Large intestine (tissue), 3 donors: ENCODE measurements at regions not wholly inside any gene's neighbourhood (a gene's known extent, or its start where the extent isn't known, plus 50 kb on each side); places are given as distances from the start of the nearest gene placed in this dataset.
"Not testable (repeated sequence)": the region's sequence is repeated elsewhere in the genome, so short reads cannot be mapped to it uniquely, and the experiment has no call there.

Experiments used
- DNase-seq, 2 donors: peaks; one replicate each; pipeline versions ENCODE4 v3.0.0 to v3.0.0-alpha.2; 2013
- H3K27ac ChIP-seq: one replicate; pipeline ENCODE4 v1.5.1; 2013; ENCODE audit warnings: low read length
- H3K27me3 ChIP-seq: 2 replicates; pipeline ENCODE4 v1.6.1; 2013; ENCODE audit warnings: low read length; ENCODE audit not compliant: control insufficient read depth, insufficient read depth
- H3K36me3 ChIP-seq: 2 replicates; pipeline ENCODE4 v1.6.1; 2013; ENCODE audit warnings: low read length; ENCODE audit not compliant: control insufficient read depth, insufficient read depth
- H3K4me1 ChIP-seq: one replicate; pipeline ENCODE4 v1.6.1; 2013; ENCODE audit warnings: low read length; ENCODE audit not compliant: control insufficient read depth, insufficient read depth
- H3K4me3 ChIP-seq: one replicate; pipeline ENCODE4 v1.5.1; 2013; ENCODE audit warnings: low read length
- H3K9me3 ChIP-seq: one replicate; pipeline ENCODE4 v1.6.1; 2013; ENCODE audit warnings: mild to moderate bottlenecking, low read depth, low read length, moderate library complexity; ENCODE audit not compliant: control insufficient read depth
- WGBS: methylation state at CpG from one replicate; pipeline ENCODE4 v1.1.5; 2013; ENCODE audit warnings: low lambda C conversion rate; ENCODE audit not compliant: insufficient coverage; 5-methylcytosine and 5-hydroxymethylcytosine counted together

DNA sequence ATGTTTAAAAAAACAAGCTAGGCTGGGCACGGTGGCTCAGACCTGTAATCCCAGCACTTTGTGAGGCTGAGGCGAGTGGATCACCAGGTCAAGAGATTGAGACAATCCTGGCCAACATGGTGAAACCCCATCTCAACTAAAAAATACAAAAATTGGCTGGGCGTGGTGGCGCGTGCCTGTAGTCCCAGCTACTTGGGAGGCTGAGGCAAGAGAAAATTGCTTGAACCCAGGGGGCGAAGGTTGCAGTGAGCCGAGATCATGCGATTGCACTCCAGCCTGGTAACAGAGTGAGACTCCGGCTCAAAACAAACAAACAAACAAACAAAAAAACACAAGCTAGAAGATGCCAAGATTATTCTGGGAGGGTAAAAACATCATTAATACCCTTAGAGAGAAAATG, 172.3 kb downstream of the AVL9 start:
- H3K9me3 ChIP-seq, H3K27ac ChIP-seq, DNase-seq, H3K36me3 ChIP-seq, H3K27me3 ChIP-seq, H3K4me1 ChIP-seq, H3K4me3 ChIP-seq: not testable (repeated sequence)
- WGBS, result 100% methylated on average over 1 of the region's 9 CpGs

DNA sequence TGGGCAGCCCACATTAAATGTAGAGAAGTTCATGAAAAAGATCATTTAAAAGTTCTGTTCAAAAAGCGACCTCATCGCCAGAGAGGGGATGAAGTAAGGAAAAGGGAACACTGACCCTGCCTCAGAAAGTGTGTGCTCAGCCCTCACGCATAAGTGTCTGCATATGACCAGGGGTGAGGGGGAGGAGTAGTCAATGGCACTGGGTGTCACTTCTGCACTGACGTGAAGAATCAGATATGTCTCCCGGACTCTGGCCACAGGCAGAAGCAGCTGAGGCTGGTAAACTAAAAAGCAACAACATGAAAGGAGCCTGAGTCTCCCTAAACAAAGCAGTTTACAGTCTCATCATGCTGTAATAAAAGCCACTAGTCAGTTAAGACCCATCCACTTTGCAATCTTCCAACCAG, 168.5 kb downstream of the AVL9 start:
- H3K27me3 ChIP-seq, H3K4me1 ChIP-seq, H3K27ac ChIP-seq, H3K36me3 ChIP-seq, H3K9me3 ChIP-seq, H3K4me3 ChIP-seq: not testable (repeated sequence)
- WGBS, result no CpG with 5 or more reads among the region's 5 CpGs
- peak in 1 of 2 donors; percentile 24 for DNase-seq

DNA sequence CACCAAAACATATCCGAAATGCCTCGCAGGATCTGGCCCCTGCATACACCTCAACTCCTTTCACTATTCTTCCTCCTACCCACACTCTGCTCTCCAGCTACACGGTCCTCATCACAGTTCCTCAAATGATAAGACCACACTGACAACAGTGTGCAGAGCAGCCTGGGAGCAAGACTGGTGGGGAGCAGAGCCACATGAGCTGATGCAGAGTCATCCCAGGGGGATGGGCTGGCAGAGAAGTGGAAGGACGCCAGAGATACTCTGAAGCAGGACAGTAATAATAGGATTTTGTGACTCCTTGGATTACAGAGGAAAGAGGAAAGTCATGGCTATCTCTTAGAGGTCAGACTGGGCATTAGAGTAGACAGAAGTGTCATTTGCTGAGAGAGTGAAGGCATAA, 167.2 kb downstream of the AVL9 start:
- DNase-seq, H3K27me3 ChIP-seq, H3K9me3 ChIP-seq, H3K36me3 ChIP-seq, H3K4me1 ChIP-seq, H3K4me3 ChIP-seq, H3K27ac ChIP-seq: not testable (repeated sequence)
- WGBS, result no CpG with 5 or more reads among the region's 4 CpGs

DNA sequence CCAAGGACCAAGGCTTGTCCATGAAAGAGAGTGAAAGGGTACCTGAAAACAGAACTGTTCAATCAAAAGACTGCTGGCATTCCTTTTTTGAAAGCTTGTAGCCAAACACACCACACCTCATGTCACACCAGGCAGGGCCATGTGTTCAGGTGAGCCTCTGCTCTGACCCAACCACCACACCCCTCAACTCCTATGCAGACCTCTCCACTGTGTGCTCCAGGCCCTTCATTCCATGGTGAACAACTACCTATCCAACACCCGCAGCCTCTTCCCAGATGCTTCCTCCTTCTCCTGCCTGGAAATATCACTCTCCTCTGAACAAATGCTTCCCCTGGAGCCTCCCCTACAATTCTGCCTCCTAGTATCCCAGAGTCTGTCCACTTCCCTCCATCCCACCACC, 166.6 kb downstream of the AVL9 start:
- H3K4me3 ChIP-seq, result no peak overlapping the region
- no CpG with 5 or more reads among the region's 1 CpG for WGBS
- no peaks in the 10 kb centered on the region for H3K9me3 ChIP-seq
- no peak for DNase-seq
- no peak overlapping the region for H3K27ac ChIP-seq
- no peaks in the 10 kb centered on the region for H3K27me3 ChIP-seq
- no peaks in the 10 kb centered on the region for H3K4me1 ChIP-seq
- no peaks in the 10 kb centered on the region for H3K36me3 ChIP-seq

DNA sequence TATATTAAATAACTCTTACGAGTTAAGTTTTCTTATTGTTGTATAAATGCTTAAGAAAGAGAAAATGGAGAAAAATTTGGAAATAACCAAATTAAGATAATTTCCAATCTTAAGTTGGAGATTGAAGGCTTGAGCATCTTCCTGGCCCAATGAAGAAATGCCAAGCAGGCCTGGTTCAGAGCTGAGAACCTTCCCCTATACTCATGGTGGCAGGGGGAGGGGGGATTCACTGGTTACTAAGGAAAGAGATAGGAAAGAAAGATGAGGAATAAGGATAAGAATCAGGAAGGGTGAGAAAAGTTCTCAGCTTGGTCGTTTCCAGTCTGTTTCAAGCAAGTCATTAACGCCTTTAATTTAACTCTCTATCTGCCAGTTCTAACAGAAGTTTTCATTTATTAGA, 166.2 kb downstream of the AVL9 start:
- H3K27ac ChIP-seq, result no peak overlapping the region
- no peaks in the 10 kb centered on the region for H3K27me3 ChIP-seq
- no peak for DNase-seq
- H3K4me3 ChIP-seq, result no peak overlapping the region
- WGBS, result no CpG with 5 or more reads among the region's 3 CpGs
- no peaks in the 10 kb centered on the region for H3K9me3 ChIP-seq
- no peaks in the 10 kb centered on the region for H3K36me3 ChIP-seq
- H3K4me1 ChIP-seq, result no peaks in the 10 kb centered on the region

DNA sequence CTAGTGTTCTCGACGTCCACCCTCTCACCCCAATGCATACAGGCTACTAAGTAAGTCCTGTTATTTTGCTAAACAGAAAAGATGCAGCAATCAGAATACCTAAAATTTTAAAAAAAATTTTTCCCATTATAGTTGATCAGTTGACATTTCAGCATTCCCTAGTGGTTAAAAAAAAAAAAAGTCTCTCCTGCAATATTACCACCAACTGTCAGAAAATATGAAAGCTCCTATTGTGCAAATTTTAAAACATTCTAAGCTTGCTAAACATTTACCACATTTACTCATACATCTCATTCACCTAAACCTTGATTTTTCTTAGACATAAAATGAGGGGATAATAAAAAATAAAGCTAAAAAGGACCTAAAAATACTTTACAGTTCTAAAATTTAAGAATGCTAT, 165.6 kb downstream of the AVL9 start:
- Histone ChIP-seq H3K27ac (no peak overlapping the region), H3K27me3 (no peaks in the 10 kb centered on the region), H3K9me3 (no peaks in the 10 kb centered on the region), H3K36me3 (no peaks in the 10 kb centered on the region), H3K4me1 (no peaks in the 10 kb centered on the region), H3K4me3 (no peak overlapping the region)
- no peak for DNase-seq
- WGBS, result no CpG with 5 or more reads among the region's 2 CpGs

DNA sequence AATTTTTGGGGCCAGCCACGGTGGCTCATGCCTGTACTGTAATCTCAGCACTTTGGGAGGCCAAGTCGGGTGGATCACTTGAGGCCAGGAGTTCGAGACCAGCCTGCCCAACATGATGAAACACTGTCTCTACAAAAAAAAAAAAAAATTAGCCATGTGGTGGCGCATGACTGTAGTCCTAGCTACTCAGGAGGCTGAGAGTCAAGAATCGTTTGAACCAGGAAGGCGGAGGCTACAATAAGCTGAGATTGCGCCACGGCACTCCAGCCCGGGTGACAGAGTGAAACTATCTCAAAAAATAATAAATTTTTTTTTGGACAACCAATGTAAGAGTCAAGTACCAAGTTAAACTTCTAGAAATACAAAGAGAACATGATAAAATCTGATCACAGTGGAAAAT, 164.6 kb downstream of the AVL9 start:
- no peaks in the 10 kb centered on the region for H3K36me3 ChIP-seq
- no peaks in the 10 kb centered on the region for H3K4me1 ChIP-seq
- no peak for DNase-seq
- no peaks in the 10 kb centered on the region for H3K9me3 ChIP-seq
- no peaks in the 10 kb centered on the region for H3K27me3 ChIP-seq
- H3K27ac ChIP-seq, result no peak overlapping the region
- no CpG with 5 or more reads among the region's 9 CpGs for WGBS
- H3K4me3 ChIP-seq, result no peak overlapping the region

DNA sequence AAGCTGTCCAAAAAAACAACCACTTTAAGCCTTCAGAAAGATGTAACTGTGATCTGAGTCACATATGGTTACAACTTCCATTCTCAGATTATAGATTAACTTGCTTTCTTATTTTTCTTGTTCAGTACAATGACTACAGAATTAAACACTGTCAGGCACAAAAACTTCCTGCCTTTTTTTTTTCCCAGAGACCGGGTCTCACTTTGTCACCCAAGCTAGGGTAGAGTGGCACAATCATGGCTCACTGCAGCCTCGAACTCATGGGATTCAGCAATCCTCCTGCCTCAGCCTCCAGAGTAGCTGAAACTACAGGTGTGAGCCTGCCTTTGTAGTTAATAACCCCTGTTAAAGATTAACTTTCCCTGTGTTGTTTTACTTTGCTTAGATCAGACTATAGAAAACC, 163.2 kb downstream of the AVL9 start:
- Histone ChIP-seq H3K27ac (no peak overlapping the region), H3K36me3 (no peaks in the 10 kb centered on the region), H3K9me3 (no peaks in the 10 kb centered on the region), H3K27me3 (no peaks in the 10 kb centered on the region), H3K4me3 (no peak overlapping the region), H3K4me1 (no peaks in the 10 kb centered on the region)
- WGBS, result no CpG with 5 or more reads among the region's 2 CpGs
- no peak for DNase-seq

DNA sequence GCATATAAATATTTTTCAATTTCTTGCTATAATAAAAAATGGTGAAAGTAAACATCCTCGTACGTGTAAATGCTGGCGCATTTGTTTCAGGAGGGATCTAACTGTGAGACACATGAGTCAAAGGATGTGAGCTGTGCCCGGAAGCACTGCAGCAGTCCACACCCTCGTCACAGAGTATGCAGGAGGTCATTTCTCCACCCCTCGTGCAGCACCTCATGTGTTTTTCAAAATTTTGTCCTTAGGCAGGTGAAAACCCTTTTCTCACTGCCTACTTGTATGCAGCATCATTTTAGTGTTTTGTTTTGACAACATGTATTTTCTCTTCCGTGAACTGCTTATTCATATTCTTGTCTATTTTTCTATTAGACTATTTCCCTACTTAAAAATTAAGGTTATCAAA, 162.7 kb downstream of the AVL9 start:
- no peak overlapping the region for H3K4me3 ChIP-seq
- no CpG with 5 or more reads among the region's 7 CpGs for WGBS
- DNase-seq, result no peak
- H3K4me1 ChIP-seq, result no peaks in the 10 kb centered on the region
- H3K27ac ChIP-seq, result no peak overlapping the region
- no peaks in the 10 kb centered on the region for H3K36me3 ChIP-seq
- H3K27me3 ChIP-seq, result no peaks in the 10 kb centered on the region
- H3K9me3 ChIP-seq, result no peaks in the 10 kb centered on the region

DNA sequence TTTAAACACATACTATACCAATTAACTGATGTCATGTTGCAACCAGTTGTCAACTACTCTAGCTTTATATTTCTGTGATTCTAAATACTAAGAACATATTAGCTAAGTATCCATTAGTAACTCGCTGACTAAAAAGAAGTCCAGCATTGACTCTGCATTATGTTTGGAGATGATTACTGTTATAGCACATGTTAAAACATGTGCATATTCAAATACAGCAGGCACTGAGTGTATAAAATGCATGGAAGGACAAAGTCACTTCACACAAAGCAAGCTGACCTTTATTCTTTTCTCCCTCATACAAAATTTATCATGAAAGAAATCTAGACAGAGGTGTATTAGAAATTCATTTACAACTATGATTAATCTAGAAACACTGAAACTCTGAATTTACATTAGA, 159.3 kb downstream of the AVL9 start:
- not testable (repeated sequence) for H3K36me3 ChIP-seq, H3K4me3 ChIP-seq, H3K9me3 ChIP-seq, H3K27me3 ChIP-seq, DNase-seq, H3K27ac ChIP-seq, H3K4me1 ChIP-seq
- no CpG with 5 or more reads among the region's 1 CpG for WGBS

DNA sequence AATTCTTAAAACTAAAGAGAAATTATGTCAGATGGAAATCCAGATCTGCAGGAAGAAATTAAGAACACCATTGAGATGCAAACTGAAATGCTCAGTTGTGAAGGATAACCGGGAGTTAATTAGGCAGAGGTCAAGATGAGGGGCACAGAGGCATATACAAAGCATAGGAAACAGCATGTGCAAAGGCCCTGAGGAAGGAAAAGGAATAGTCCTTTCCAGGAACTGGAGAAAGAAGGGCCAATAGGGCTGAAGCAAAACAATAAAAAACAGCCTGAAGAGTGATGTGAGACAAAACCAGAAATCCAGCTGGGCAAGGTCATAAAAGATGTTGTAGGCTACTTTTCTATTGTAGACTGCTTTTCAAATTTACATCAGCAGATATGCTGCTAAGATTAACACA, 155.1 kb downstream of the AVL9 start:
- H3K9me3 ChIP-seq, H3K36me3 ChIP-seq, DNase-seq, H3K4me3 ChIP-seq, H3K27ac ChIP-seq, H3K27me3 ChIP-seq, H3K4me1 ChIP-seq: not testable (repeated sequence)
- WGBS, result 100% methylated on average over 1 of the region's 1 CpG
